Putamen (tissue), 1 donor: ENCODE measurements at regions not wholly inside any gene's neighbourhood (a gene's known extent, or its start where the extent isn't known, plus 50 kb on each side); places are given as distances from the start of the nearest gene placed in this dataset.

Experiments used
- DNase-seq: peaks from one replicate; pipeline ENCODE4 v3.0.0-alpha.2; 2016; ENCODE audit warnings: low spot score

DNA sequence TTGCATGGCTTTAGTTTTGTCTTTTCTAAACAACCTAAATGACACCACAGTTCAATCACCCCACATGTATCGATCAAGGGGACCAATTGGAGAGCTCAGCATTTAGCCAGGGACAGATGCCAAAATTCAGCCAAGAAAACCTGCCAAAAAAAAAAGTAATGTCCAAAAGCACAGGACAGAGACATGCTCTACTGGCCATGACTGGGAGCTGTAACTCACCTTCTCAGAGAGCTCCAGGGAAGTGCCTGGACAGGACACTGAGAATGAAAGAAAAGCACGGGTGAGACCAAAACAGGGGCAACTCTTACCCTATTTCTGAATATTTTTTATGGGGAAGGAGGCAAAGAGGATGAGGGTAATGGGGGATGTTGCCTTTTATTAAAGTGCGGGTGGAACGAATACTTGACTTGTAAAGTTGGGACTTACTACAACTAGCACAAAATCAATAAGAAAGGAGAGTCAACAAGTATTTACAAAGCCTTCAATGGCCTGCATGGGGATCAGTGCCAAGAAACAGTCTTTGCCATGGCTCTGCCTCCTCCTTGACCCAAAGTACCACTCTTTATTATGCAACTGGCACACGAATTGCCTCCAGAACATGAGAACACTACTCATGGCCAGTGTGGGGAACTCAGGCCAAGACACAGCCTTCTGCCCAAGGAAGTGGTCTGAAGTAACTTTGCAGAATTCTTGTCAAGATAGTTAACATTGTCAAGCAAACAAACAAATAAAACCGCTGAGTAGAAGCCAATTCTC, 72.9 kb upstream of the HK2 start:
- DNase-seq = no peak

GRCh38 chr2:74762789-74763188, 71.1 kb upstream of the HK2 start:
- no peak for DNase-seq

GRCh38 chr2:74763962-74764428, 69.9 kb upstream of the HK2 start:
- DNase-seq = no peak

GRCh38 chr2:74764429-74765272, 69.3 kb upstream of the HK2 start:
- no peak for DNase-seq

GRCh38 chr2:74766780-74767179, 67.1 kb upstream of the HK2 start:
- DNase-seq = no peak

DNA sequence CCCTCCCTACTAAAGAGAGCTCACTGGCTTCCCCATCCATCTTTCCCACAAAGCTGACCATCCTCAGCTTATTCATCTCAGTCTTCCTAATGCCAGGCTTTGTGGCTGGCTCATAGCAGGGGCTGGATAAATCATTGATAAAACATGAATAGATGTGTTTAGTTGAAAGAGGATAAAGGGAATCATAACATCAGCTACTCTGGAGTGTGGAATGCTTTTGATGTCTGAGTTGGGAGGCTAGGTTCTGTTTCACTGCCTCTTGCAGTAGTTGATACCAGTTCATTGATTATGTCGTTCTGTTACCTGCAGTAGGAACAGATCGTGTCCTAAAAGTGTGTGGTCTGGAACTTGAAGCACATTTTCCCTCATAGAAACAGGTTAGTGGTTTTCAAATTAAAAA, 66.3 kb upstream of the HK2 start:
- DNase-seq = no peak

- DNase-seq = no peak
Observed at GRCh38 chr2:74768401-74768914, 65.5 kb upstream of the HK2 start.

DNA sequence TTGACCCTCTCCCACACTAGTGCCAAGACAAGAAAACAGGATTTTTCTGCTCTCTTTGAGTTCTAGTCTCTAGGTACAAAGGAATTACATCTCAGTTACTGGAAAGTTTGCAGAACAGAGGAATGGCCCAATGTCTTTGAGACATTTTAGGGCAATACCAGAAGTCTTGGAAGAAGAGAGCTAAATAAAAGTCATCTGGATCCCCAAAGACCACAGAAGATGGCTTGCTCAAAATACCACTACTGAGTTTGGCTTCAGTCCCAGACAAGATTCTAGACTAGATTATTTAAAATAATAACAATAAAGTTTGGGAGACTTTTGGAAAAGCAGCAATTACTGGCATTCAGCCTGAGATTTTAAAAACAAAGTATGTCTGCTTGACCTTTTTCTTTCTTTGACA, 61.9 kb upstream of the HK2 start:
- no peak for DNase-seq

GRCh38 chr2:74777161-74777900, 56.6 kb upstream of the HK2 start:
- no peak for DNase-seq

DNA sequence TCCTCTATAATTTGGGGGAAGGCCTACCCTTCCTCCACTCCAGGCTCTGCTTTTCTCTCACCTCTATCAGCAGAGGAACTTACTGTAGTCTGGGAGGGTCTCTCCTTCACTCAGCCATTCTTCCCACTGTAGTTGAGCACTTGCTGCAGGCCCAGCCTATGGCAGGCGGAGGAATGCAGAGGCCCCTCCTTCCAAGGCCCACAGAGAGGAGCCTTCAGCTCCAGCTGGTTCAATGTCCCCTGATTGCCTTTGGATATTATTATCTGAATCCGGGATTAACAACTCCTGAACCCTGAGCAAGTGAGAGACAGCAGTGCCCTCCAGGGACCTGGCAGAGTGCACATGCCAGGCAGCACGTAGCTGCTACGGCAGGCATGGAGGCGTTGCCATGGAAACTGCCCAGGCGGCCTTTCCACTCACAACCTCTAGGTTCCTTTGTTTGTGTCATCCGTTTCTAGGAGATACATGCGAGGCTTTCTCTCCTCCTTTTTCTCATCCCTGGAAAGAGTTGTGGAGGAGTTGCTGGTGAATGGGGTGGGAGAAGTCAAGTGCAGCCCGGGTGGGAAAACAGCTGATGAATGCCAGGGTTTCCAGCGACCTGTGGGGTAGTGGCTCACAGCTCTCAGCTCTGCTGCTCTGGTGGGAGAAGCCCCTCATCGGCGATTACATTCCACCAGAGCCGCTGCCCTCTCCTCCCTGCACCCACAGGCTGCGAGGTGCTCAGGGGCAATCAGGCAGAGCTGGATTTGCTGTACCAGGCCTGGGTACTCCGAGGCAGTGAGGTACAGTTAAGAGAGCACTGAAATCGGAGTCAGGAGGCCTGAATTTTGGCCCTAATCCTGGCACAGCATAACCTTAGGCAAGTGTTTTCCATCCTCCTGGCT, 55.3 kb upstream of the HK2 start:
- no peak for DNase-seq

GRCh38 chr2:74779265-74779558, 54.7 kb upstream of the HK2 start:
- no peak for DNase-seq

DNA sequence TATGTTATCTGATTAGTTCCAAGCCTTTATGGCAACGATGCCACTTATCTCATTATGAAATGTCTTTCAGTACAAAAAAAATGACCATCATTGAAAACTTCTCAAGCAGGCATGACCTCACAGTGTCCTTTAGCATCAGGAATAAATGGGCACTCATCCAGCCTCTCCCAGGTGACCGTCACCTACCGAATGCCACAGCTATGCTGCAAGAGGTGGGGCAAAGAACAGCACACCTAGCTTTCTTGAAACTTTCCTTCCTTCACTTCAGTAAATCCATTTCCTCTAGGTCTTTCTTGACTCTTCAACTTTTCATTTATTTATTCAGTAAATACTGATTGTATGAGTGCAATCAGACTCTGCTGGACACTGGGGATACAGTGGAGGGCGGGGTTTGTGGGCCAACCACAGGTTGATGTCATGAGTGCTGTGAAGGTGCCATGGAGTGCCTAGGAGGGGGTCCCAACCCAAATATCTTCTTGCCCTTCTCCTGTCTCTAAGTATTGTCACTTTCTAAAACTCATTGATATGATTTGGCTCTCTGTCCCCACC, 54.3 kb upstream of the HK2 start:
- DNase-seq = no peak
